GM23338 (cell line): ENCODE measurements at regions not wholly inside any gene's neighbourhood (a gene's known extent, or its start where the extent isn't known, plus 50 kb on each side); places are given as distances from the start of the nearest gene placed in this dataset.

ENCODE experiments used
- ATAC-seq: fragments of 200-7000 bp; cut with Tn5 transposase; 3 replicates; pipeline ENCODE4 v1.9.1; 2020
- DNase-seq: peaks from one replicate; pipeline ENCODE4 v3.0.0-alpha.2; 2015; ENCODE audit warnings: low spot score
- H2AFZ ChIP-seq: fragments of 200-600 bp; sonication (generic); 2 replicates; pipeline ENCODE4 v1.8.0; 2016; ENCODE audit warnings: antibody characterized with exemption, mild to moderate bottlenecking, moderate library complexity
- H3F3A ChIP-seq: fragments of 200-600 bp; sonication (generic); replicated peaks from 2 replicates; pipeline ENCODE4 v1.8.0; 2017; ENCODE audit warnings: antibody characterized with exemption, mixed run types, low read depth
- H3K27ac ChIP-seq: fragments of 200-600 bp; sonication (generic); 2 replicates; pipeline ENCODE4 v1.6.1; 2016; ENCODE audit warnings: low read depth
- H3K27me3 ChIP-seq: fragments of 200-600 bp; sonication (generic); 2 replicates; pipeline ENCODE4 v1.8.0; 2016; ENCODE audit warnings: mild to moderate bottlenecking, mixed run types, moderate library complexity; ENCODE audit not compliant: insufficient read depth
- H3K36me3 ChIP-seq: fragments of 200-600 bp; sonication (generic); 2 replicates; pipeline ENCODE4 v1.8.0; 2016; ENCODE audit warnings: mild to moderate bottlenecking; ENCODE audit not compliant: insufficient read depth
- H3K4me1 ChIP-seq: fragments of 200-600 bp; sonication (generic); 2 replicates; pipeline ENCODE4 v1.8.0; 2016; ENCODE audit warnings: mild to moderate bottlenecking, moderate library complexity; ENCODE audit not compliant: insufficient read depth
- H3K4me2 ChIP-seq: fragments of 200-600 bp; sonication (generic); 2 replicates; pipeline ENCODE4 v1.7.1; 2017; ENCODE audit warnings: mixed run types
- H3K4me3 ChIP-seq: fragments of 200-600 bp; sonication (generic); 2 replicates; pipeline ENCODE4 v1.6.1; 2016; ENCODE audit warnings: mixed run types
- H3K79me2 ChIP-seq: fragments of 200-600 bp; sonication (generic); replicated peaks from 2 replicates; pipeline ENCODE4 v1.8.0; 2017; ENCODE audit warnings: mild to moderate bottlenecking; ENCODE audit not compliant: insufficient read depth
- H3K9me2 ChIP-seq: fragments of 200-600 bp; sonication (generic); 2 replicates; pipeline ENCODE4 v1.8.0; 2017; ENCODE audit not compliant: insufficient read depth
- H4K20me1 ChIP-seq: fragments of 200-600 bp; sonication (generic); replicated peaks from 2 replicates; pipeline ENCODE4 v1.8.0; 2017; ENCODE audit warnings: mild to moderate bottlenecking; ENCODE audit not compliant: insufficient read depth
- H3K27ac Mint-ChIP-seq: 2 replicates; pipeline ENCODE4 v1.8.0; 2020; ENCODE audit warnings: inconsistent platforms, mild to moderate bottlenecking, moderate library complexity, mixed read lengths
- H3K27me3 Mint-ChIP-seq: 3 replicates; pipeline ENCODE4 v1.8.0; 2022; ENCODE audit warnings: low read depth, mild to moderate bottlenecking, moderate library complexity, mixed read lengths, inconsistent platforms; ENCODE audit not compliant: insufficient read depth, poor library complexity
- H3K36me3 Mint-ChIP-seq: 3 replicates; pipeline ENCODE4 v1.8.0; 2021; ENCODE audit warnings: low read depth, mild to moderate bottlenecking, inconsistent platforms, moderate library complexity, mixed read lengths
- H3K4me1 Mint-ChIP-seq: 3 replicates; pipeline ENCODE4 v1.8.0; 2020; ENCODE audit warnings: mild to moderate bottlenecking, inconsistent platforms, mixed read lengths
- H3K4me3 Mint-ChIP-seq: 3 replicates; pipeline ENCODE4 v1.8.0; 2021; ENCODE audit warnings: moderate library complexity, mild to moderate bottlenecking, inconsistent platforms, mixed read lengths
- H3K9me3 Mint-ChIP-seq: 3 replicates; pipeline ENCODE4 v1.8.0; 2020; ENCODE audit warnings: moderate library complexity, mild to moderate bottlenecking, inconsistent platforms, mixed read lengths
- CREB1 ChIP-seq: fragments of 250-450 bp; sonication (Bioruptor Pico); IDR thresholded peaks from 2 replicates; pipeline ENCODE4 v1.5.0; 2020; ENCODE audit warnings: low read depth, mild to moderate bottlenecking, moderate library complexity
- EZH2 ChIP-seq: fragments of 200-600 bp; sonication (generic); IDR thresholded peaks from one replicate; pipeline ENCODE4 v1.8.0; 2017; ENCODE audit warnings: antibody characterized with exemption, mild to moderate bottlenecking, low read depth; ENCODE audit not compliant: unreplicated experiment
- EZH2phosphoT487 ChIP-seq: fragments of 200-600 bp; sonication (generic); IDR thresholded peaks from one replicate; pipeline ENCODE4 v1.8.1; 2018; ENCODE audit warnings: antibody characterized with exemption; ENCODE audit not compliant: unreplicated experiment
- JUNB ChIP-seq: IDR thresholded peaks from one replicate; pipeline ENCODE4 v1.6.1; 2016; ENCODE audit warnings: antibody characterized with exemption; ENCODE audit not compliant: unreplicated experiment
- NANOG ChIP-seq: IDR thresholded peaks from 2 replicates; pipeline ENCODE4 v1.6.1; 2016; ENCODE audit warnings: antibody characterized with exemption, borderline replicate concordance
- POLR2AphosphoS5 ChIP-seq: IDR thresholded peaks from 2 replicates; pipeline ENCODE4 v1.6.1; 2016; ENCODE audit warnings: antibody characterized with exemption, low read depth
- ZNF114 ChIP-seq: fragments of 250-450 bp; sonication (Bioruptor Pico); IDR thresholded peaks from 2 replicates; pipeline ENCODE4 v1.5.0; 2020; ENCODE audit warnings: mild to moderate bottlenecking, moderate library complexity
- ZNF331 ChIP-seq: fragments of 250-450 bp; sonication (Bioruptor Pico); IDR thresholded peaks from 2 replicates; pipeline ENCODE4 v1.5.0; 2020; ENCODE audit warnings: low read depth, mild to moderate bottlenecking, moderate library complexity
- TF ChIP-seq, protein P1 (sequence below): fragments of 250-450 bp; sonication (Bioruptor Pico); IDR thresholded peaks from 2 replicates; pipeline ENCODE4 v1.5.0; 2020; ENCODE audit warnings: mild to moderate bottlenecking, moderate library complexity
- TF ChIP-seq, protein P2 (sequence below): IDR thresholded peaks from 2 replicates; pipeline ENCODE4 v1.6.1; 2016; ENCODE audit warnings: antibody characterized with exemption

GRCh38 chr4:179285696-179286095 is 1843.5 kb upstream of the AGA start (continued):
- TF ChIP-seq, protein P1, sequence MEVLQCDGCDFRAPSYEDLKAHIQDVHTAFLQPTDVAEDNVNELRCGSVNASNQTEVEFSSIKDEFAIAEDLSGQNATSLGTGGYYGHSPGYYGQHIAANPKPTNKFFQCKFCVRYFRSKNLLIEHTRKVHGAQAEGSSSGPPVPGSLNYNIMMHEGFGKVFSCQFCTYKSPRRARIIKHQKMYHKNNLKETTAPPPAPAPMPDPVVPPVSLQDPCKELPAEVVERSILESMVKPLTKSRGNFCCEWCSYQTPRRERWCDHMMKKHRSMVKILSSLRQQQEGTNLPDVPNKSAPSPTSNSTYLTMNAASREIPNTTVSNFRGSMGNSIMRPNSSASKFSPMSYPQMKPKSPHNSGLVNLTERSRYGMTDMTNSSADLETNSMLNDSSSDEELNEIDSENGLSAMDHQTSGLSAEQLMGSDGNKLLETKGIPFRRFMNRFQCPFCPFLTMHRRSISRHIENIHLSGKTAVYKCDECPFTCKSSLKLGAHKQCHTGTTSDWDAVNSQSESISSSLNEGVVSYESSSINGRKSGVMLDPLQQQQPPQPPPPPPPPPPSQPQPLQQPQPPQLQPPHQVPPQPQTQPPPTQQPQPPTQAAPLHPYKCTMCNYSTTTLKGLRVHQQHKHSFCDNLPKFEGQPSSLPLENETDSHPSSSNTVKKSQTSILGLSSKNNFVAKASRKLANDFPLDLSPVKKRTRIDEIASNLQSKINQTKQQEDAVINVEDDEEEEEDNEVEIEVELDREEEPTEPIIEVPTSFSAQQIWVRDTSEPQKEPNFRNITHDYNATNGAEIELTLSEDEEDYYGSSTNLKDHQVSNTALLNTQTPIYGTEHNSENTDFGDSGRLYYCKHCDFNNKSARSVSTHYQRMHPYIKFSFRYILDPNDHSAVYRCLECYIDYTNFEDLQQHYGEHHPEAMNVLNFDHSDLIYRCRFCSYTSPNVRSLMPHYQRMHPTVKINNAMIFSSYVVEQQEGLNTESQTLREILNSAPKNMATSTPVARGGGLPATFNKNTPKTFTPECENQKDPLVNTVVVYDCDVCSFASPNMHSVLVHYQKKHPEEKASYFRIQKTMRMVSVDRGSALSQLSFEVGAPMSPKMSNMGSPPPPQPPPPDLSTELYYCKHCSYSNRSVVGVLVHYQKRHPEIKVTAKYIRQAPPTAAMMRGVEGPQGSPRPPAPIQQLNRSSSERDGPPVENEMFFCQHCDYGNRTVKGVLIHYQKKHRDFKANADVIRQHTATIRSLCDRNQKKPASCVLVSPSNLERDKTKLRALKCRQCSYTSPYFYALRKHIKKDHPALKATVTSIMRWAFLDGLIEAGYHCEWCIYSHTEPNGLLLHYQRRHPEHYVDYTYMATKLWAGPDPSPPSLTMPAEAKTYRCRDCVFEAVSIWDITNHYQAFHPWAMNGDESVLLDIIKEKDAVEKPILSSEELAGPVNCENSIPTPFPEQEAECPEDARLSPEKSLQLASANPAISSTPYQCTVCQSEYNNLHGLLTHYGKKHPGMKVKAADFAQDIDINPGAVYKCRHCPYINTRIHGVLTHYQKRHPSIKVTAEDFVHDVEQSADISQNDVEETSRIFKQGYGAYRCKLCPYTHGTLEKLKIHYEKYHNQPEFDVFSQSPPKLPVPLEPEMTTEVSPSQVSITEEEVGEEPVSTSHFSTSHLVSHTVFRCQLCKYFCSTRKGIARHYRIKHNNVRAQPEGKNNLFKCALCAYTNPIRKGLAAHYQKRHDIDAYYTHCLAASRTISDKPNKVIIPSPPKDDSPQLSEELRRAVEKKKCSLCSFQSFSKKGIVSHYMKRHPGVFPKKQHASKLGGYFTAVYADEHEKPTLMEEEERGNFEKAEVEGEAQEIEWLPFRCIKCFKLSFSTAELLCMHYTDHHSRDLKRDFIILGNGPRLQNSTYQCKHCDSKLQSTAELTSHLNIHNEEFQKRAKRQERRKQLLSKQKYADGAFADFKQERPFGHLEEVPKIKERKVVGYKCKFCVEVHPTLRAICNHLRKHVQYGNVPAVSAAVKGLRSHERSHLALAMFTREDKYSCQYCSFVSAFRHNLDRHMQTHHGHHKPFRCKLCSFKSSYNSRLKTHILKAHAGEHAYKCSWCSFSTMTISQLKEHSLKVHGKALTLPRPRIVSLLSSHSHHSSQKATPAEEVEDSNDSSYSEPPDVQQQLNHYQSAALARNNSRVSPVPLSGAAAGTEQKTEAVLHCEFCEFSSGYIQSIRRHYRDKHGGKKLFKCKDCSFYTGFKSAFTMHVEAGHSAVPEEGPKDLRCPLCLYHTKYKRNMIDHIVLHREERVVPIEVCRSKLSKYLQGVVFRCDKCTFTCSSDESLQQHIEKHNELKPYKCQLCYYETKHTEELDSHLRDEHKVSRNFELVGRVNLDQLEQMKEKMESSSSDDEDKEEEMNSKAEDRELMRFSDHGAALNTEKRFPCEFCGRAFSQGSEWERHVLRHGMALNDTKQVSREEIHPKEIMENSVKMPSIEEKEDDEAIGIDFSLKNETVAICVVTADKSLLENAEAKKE: no peak
- TF ChIP-seq NANOG: no peak
- TF ChIP-seq CREB1 (CRISPR knock-in tag): no peak
- no peak for TF ChIP-seq ZNF114
- no peak for TF ChIP-seq ZNF331 (CRISPR knock-in tag)
- TF ChIP-seq, protein P2, sequence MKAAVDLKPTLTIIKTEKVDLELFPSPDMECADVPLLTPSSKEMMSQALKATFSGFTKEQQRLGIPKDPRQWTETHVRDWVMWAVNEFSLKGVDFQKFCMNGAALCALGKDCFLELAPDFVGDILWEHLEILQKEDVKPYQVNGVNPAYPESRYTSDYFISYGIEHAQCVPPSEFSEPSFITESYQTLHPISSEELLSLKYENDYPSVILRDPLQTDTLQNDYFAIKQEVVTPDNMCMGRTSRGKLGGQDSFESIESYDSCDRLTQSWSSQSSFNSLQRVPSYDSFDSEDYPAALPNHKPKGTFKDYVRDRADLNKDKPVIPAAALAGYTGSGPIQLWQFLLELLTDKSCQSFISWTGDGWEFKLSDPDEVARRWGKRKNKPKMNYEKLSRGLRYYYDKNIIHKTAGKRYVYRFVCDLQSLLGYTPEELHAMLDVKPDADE: no peak
- no peak for TF ChIP-seq POLR2AphosphoS5
- TF ChIP-seq EZH2: no peak
- no peak for TF ChIP-seq JUNB
- no peak for TF ChIP-seq EZH2phosphoT487

- H3K4me1 ChIP-seq: peaks cover 18% of the 10 kb centered on the region; the same call in 1 of the 2 replicates
- H3K36me3 ChIP-seq: peaks cover 14% of the 10 kb centered on the region; the same call in 1 of the 2 replicates
- H2AFZ ChIP-seq: no peak overlapping the region
- Mint-ChIP-seq H3K4me3 (no peak overlapping the region), H3K27ac (no peak overlapping the region), H3K9me3 (peaks cover 27% of the 10 kb centered on the region), H3K36me3 (peaks cover 25% of the 10 kb centered on the region), H3K4me1 (peaks cover 12% of the 10 kb centered on the region), H3K27me3 (peaks cover 3% of the 10 kb centered on the region)
- H4K20me1 ChIP-seq: no peaks in the 10 kb centered on the region
- peak; percentile 48; the same call in 2 of the 3 replicates for ATAC-seq
- no peaks in the 10 kb centered on the region for H3K9me2 ChIP-seq
- DNase-seq: peak; percentile 23
- H3K4me2 ChIP-seq: 0 out of 2 replicates have a peak overlapping the region, but pooled peaks have one; percentile 3
- no peak overlapping the region for H3K4me3 ChIP-seq
- no peaks in the 10 kb centered on the region for H3K27me3 ChIP-seq
- no peak overlapping the region for H3K27ac ChIP-seq
- TF ChIP-seq POLR2AphosphoS5: no peak
- TF ChIP-seq, protein P1: 0 out of 2 replicates have a peak, but pooled peaks have one; percentile 40
- H3K79me2 ChIP-seq: no peaks in the 10 kb centered on the region
- no peaks in the 10 kb centered on the region for H3F3A ChIP-seq
Observed at GRCh38 chr4:179291657-179292056, 1849.4 kb upstream of the AGA start.
